HG02970 (cell line): ENCODE measurements at regions not wholly inside any gene's neighbourhood (a gene's known extent, or its start where the extent isn't known, plus 50 kb on each side); places are given as distances from the start of the nearest gene placed in this dataset.
"Not testable (repeated sequence)": the region's sequence is repeated elsewhere in the genome, so short reads cannot be mapped to it uniquely, and the experiment has no call there.

Experiments used
- ATAC-seq: cut with Tn5 transposase; IDR thresholded peaks from one replicate; pipeline ENCODE4 v1.9.1; 2021; ENCODE audit warnings: mild to moderate bottlenecking, moderate library complexity, moderate number of reproducible peaks; ENCODE audit not compliant: unreplicated experiment, low FRiP score

DNA sequence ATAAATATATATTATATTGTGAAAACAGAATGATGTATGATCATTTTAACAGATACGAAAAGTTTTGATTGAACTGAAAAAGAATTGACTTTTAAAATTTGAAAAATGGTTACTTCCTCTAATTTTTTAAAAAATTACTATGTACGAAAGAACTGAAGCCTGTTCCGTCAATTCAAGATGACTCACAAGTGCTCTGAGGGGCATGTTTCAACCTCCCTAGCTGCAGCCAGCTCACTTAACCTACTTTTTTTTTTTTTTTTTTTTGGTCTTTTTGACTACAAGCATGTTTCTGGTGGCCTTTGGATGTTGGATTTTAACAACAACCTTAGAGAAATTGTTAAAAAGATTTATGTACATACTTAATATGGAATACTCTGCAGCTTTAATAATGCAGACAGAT, 1139.3 kb downstream of the DIAPH3 start:
- ATAC-seq: no peak

DNA sequence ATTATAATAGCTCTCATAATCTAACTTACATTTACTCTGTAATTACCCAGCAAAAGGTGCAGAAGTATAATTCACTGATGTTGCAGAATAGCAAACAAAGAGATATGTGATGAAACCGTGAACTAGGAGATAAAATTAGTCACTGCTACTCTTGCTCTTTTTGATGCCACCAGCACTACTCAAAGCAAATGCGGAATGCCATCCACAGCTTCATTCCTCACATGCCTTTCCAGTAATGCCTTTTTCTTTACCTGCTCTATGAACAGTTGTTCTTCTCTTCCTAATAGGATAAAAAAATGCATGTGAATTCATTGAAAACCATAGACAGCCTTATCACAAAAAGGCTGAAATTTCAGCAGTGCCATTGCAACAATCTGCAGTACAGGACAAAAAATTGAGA, 1129.5 kb downstream of the DIAPH3 start:
- no peak for ATAC-seq

- no peak for ATAC-seq
Measured at GRCh38 chr13:59038824-59039223, 1124.9 kb downstream of the DIAPH3 start.

GRCh38 chr13:59043016-59043415, 1120.7 kb downstream of the DIAPH3 start:
- ATAC-seq: no peak

DNA sequence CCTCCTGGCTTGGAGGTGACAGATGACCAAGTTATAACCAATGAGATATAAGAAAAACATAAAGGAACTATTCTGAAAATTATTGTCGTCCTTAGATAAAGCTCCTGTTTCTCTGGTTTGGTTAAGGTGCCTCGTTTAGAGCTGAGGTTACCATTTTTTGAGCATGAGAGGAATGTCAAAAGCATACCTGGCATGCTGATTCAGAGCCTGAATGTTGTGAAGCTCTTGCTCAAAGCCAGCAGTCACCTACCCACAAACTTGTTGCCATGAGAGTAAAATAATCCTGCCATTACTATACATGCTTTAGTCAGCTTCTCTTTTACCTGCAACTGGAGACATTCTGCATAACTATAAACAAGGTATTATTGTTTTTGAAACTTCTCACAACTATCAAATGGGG, 1116.2 kb downstream of the DIAPH3 start:
- no peak for ATAC-seq

- ATAC-seq: no peak
Measured at GRCh38 chr13:59061621-59062020, 1102.1 kb downstream of the DIAPH3 start.

GRCh38 chr13:59064042-59064441, 1099.7 kb downstream of the DIAPH3 start:
- ATAC-seq: no peak

DNA sequence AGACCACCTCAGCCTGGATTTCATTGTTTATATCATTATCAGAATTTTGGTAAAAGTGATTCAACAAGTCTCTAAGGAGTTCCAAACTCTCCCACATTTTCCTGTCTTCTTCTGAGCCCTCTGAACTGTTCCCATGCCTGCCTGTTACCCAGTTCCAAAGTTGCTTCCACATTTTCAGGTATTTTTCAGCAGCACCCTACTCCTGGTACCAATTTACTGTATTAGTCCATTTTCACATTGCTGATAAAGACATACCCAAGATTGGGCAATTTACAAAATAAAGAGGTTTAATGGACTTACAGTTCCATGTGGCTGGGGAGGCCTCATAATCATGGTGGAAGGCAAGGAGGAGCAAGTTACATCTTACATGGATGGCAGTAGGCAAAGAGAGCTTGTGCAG, 1087.3 kb downstream of the DIAPH3 start:
- ATAC-seq: not testable (repeated sequence)

GRCh38 chr13:59086147-59086546, 1077.6 kb downstream of the DIAPH3 start:
- no peak for ATAC-seq

- ATAC-seq: no peak
Measured at GRCh38 chr13:59088716-59089115, 1075.0 kb downstream of the DIAPH3 start.

DNA sequence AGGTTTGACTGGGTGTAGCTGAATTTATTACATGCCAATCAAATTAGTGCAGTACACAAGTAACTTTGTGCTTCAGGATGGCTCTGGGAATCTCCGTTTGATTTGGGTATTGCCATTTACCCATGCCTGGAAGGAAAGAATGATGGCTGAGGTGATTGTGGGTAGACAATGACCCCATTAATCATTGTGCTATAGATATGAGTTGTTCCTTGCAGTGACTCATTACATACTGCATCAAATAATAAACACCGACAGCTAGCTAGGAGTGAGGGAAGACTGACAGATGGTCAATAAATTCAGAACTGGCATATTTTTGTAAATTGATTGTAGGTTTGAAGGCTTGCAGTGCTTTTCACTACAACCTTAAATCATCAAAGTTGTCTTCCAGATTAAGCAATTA, 1069.5 kb downstream of the DIAPH3 start:
- no peak for ATAC-seq

- no peak for ATAC-seq
Measured at GRCh38 chr13:59099182-59099974, 1064.3 kb downstream of the DIAPH3 start.

DNA sequence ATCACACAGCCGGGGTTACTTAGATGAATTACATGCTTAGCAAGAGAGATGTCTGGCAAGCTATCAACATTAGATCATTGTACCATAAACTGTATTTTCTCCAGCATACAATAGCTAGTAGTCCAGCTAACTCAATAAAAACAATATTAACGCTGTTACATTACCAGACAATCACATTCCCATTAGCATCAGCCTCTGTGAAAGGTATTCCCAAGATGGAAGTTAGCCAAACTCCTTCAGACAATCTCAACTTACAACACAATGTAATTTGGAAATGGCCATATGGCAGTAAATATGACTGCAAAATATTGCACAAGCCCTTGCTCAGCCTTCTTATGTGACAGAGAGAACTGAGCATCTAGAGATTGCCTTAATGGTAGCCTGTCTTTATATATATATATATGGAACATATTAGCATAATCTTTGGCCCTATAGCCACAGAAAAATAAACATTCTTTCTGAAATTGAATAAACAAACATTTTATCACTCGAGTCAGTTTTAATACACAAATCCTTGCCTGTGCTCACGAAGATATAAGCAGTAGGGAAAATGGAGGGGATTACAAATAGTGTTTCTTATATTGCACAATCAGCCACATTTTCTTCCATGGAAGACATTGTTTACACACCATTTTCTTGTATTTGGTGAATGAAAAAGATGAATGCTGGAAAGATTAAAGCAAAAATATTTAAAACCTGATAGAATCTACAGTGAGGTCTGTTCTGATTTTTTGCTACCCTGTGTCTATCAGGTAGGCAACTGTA, 1060.5 kb downstream of the DIAPH3 start:
- no peak for ATAC-seq

DNA sequence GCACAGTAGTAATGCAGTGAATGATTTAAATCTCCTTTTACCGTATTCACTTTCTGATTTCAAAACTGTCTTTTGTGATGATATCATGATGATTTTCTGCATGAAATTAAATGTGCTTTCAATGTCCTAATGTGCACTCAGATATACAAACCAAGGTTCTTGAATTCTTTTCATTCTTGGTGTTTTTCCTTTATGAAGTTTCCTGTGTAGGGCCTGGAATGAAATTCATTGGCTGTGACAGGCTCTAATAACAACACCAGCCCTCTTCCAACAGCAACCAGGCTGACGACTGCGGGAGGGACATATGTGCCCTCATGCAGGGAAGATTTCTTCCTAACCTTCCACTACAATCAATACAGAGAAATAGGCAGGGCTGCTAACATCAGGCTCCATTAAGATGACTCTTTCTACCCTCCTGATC, 1052.0 kb downstream of the DIAPH3 start:
- no peak for ATAC-seq

DNA sequence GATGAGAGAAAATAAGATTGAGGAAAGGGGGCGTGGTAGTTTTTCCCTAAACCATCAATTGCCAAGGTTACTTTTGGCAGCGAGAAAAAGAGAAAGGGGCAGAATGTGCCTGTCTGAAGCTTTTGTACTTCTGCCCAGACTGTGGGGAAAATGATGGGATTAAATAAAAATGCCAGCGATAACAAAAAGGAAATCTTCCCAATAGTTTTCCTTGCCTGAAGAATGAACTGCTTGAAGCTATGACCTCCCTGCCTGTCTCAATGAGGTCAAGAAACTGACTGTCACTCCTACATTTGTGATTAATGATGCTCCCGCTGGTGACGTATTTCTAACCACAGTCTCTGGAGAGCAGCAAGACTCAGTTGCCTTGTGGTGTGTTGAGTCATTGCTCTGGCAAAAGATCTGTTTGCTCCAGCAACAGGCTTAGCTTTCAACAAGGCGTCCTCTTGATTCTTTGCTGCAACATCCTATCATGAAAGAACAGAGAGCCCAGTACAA, 1051.5 kb downstream of the DIAPH3 start:
- ATAC-seq: no peak

DNA sequence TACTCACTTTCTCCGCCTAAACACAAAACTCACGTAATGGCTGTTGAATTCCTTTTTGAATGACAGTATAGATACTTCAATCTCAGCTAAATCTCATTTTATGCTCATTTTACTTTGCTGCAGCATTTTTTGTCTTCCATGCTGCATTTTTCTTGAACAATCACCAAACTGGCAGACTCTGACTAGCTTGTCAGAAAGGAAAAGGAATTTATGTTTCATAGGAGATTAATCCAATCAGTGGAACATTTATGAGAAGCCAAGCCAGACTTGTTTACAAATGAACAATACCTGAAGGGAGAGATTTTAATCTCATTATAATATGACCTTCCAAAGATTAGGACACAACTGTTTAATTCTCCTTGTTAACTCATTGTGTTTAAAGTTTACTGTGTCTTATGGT, 1044.3 kb downstream of the DIAPH3 start:
- no peak for ATAC-seq

DNA sequence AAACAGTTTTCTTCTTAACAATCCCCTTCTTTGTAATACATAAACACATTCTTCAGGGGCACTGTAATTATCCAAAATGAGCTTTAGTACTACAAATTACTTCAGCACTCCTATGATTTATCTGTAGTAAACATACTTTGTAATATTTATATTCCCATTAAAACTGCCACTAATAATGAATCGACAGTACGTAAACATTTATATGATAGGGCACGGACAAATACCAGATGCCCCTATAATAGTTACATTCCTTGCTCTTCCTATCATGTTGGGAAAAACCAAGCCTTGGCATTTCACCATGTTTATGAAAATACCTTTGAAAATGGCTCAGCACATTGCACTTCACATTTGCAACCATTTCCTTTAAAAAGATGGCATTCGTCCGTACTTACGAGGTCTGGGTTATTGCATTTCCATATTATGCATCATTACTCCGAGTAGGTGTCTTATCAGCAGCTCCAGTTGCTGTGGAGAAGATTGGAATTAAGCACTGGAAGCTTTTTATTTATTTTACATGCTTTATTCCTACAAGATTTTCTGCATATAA, 1043.4 kb downstream of the DIAPH3 start:
- ATAC-seq: no peak

DNA sequence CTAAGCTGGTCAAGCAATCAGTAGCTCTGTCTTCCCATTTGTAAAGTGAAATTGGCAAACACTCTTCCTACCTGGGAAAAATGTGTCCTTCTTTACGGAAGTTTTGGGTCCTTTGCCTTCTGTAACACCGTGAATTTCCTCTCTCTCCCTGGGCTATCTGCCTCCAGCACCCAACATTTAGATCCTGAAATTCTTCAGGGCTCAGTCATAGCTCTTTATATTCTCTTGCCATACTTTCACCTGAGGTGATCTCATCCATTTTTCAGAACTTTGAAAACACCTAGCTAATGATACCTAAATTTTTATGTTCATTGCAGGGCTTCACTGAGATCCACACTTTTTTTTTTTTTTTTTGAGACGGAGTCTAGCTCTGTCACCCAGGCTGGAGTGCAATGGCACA, 1042.2 kb downstream of the DIAPH3 start:
- ATAC-seq: no peak

DNA sequence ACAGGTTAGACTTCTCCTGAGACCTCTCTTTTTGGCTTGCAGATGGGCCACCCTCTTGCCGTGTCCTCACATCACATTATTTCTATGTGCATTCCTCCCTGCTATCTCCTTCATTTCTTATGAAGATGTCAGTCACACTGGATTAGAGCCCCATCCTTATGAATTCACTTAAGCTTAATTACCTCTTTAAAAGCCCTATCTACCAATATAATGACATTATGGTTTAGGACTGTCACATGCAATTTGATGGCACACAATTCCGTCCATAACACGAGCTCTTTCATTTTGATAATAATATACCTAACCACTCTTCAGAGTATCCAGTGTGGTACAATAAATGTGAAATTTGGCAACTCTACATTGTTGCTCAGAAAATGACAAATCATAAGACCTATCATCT, 1037.3 kb downstream of the DIAPH3 start:
- no peak for ATAC-seq

GRCh38 chr13:59133903-59134302, 1029.8 kb downstream of the DIAPH3 start:
- no peak for ATAC-seq

DNA sequence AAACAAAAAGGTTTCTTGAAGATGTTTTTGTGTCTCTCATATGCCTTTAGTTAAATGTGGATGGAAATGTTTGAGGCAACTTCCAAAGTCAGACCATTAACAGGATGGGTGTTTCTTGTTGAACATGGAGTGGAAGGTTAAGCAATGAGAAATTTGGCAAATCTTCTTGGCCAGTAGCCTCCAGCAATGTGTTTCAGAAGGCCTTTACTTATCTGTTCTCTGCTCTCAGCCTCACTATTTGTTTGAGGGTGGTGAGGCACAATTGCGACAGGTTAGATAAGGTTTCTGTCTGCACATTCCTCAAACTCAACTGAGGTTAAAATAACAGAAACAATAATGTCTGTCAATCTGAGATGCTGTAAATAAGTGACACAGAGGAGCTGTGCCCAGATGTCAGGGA, 1019.0 kb downstream of the DIAPH3 start:
- ATAC-seq: no peak
